ENCODE measurements at regions not wholly inside any gene's neighbourhood (a gene's known extent, or its start where the extent isn't known, plus 50 kb on each side); places are given as distances from the start of the nearest gene placed in this dataset.

- DNase-seq (ENCODE audit: low read depth in 3 of 3) = no peak
Measured at GRCh38 chr2:19722531-19722971, 179.2 kb downstream of the TTC32 start.

- no peak for DNase-seq (ENCODE audit: low read depth in 3 of 3)
Measured at GRCh38 chr2:19720306-19720705, 181.5 kb downstream of the TTC32 start.

- DNase-seq (ENCODE audit: low read depth in 3 of 3) = no peak
Measured at GRCh38 chr2:19719540-19719939, 182.2 kb downstream of the TTC32 start.

GRCh38 chr2:19717446-19717845, 184.3 kb downstream of the TTC32 start:
- DNase-seq (ENCODE audit: low read depth in 3 of 3) = no peak

GRCh38 chr2:19714926-19715325, 186.9 kb downstream of the TTC32 start:
- no peak for DNase-seq (ENCODE audit: low read depth in 3 of 3)

- no peak for DNase-seq (ENCODE audit: low read depth in 3 of 3)
Measured at GRCh38 chr2:19712850-19713249, 188.9 kb downstream of the TTC32 start.

GRCh38 chr2:19711470-19712372, 190.1 kb downstream of the TTC32 start:
- no peak for DNase-seq (ENCODE audit: low read depth in 3 of 3)

- DNase-seq (ENCODE audit: low read depth in 3 of 3) = no peak
Measured at GRCh38 chr2:19710230-19710629, 191.6 kb downstream of the TTC32 start.

- DNase-seq (ENCODE audit: low read depth in 3 of 3) = no peak
Measured at GRCh38 chr2:19709553-19709952, 192.2 kb downstream of the TTC32 start.

- no peak for DNase-seq (ENCODE audit: low read depth in 3 of 3)
Measured at GRCh38 chr2:19708776-19709175, 193.0 kb downstream of the TTC32 start.

- DNase-seq (ENCODE audit: low read depth in 3 of 3) = no peak
Measured at GRCh38 chr2:19706332-19706731, 195.5 kb downstream of the TTC32 start.

GRCh38 chr2:19702267-19702666, 199.5 kb downstream of the TTC32 start:
- DNase-seq (ENCODE audit: low read depth in 3 of 3) = no peak

- no peak for DNase-seq (ENCODE audit: low read depth in 3 of 3)
Measured at GRCh38 chr2:19700861-19701585, 200.8 kb downstream of the TTC32 start.

- no peak for DNase-seq (ENCODE audit: low read depth in 3 of 3)
Measured at GRCh38 chr2:19697131-19697530, 204.7 kb downstream of the TTC32 start.

- DNase-seq (ENCODE audit: low read depth in 3 of 3) = no peak
Measured at GRCh38 chr2:19695706-19696105, 206.1 kb downstream of the TTC32 start.

GRCh38 chr2:19691892-19692291, 209.9 kb downstream of the TTC32 start:
- DNase-seq (ENCODE audit: low read depth in 3 of 3) = no peak

- DNase-seq (ENCODE audit: low read depth in 3 of 3) = no peak
Measured at GRCh38 chr2:19690429-19690828, 211.4 kb downstream of the TTC32 start.

GRCh38 chr2:19689646-19690168, 212.1 kb downstream of the TTC32 start:
- no peak for DNase-seq (ENCODE audit: low read depth in 3 of 3)

- DNase-seq (ENCODE audit: low read depth in 3 of 3) = no peak
Measured at GRCh38 chr2:19688059-19688458, 213.7 kb downstream of the TTC32 start.

GRCh38 chr2:19687017-19687659, 214.6 kb downstream of the TTC32 start:
- no peak for DNase-seq (ENCODE audit: low read depth in 3 of 3)

GRCh38 chr2:19686439-19686838, 215.3 kb downstream of the TTC32 start:
- DNase-seq (ENCODE audit: low read depth in 3 of 3) = no peak

- no peak for DNase-seq (ENCODE audit: low read depth in 3 of 3)
Measured at GRCh38 chr2:19685731-19686130, 216.1 kb downstream of the TTC32 start.

Data from stimulated activated CD4-positive, alpha-beta T cell treated with anti-CD3 and anti-CD28 coated beads, TNF-alpha, amount 100 ng/mL, for 24 hours (primary cell).